ENCODE measurements at regions not wholly inside any gene's neighbourhood (a gene's known extent, or its start where the extent isn't known, plus 50 kb on each side); places are given as distances from the start of the nearest gene placed in this dataset.

DNA sequence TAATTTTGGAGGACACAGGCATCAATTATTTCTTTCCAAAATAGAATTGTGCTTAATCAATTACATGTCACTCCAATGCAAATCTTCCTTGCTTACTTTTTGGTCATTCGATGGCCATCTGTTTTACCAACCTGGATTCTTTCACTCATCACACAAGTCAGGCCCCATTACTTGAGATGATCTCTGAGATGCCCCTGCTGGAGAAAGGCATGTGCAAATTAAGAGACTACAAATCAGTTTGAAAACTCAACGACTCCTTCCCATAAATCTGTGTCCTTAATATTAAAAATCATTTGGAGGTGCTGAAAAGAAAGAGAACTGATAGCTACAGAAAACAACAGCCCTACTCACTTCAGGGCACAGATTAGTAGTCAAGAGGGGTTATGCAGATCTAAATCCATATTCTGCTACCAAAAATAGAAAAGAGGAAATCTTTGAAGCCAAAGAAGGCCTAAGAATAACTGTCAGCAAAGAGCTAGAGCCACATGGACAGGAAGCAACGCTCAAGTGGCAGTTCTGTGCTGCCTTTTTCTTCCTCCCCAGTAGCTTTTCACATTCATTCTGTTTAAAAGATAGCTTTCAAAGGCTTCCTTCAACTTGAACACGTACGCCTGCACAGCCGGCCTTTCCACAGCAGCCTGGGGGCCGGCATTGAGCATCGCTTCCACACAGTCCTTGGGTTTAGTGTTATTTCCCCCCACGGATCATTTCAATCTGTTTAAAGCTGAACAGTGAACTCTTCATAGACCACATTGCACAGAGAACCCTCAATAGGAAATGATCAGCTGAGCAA is 79.3 kb upstream of the MAP3K1 start:
- CTCF ChIA-PET (ENCODE audit: low intra/inter-chr PET ratio, low total read pairs) = no interaction called here
- no peak for ATAC-seq

GRCh38 chr5:56734091-56734694 is 81.2 kb upstream of the MAP3K1 start:
- no TSS peak for BruUV-seq (replicated peaks)

More for the DNA sequence above, 79.3 kb upstream of the MAP3K1 start:
- Histone ChIP-seq H3K27ac (ENCODE audit: extremely low read length, insufficient read depth, low read length) (no peak overlapping the region), H3K36me3 (replicated peaks in 1 of 2; ENCODE audit: control insufficient read depth in 1 of 2, insufficient read depth in 2 of 2, low read length in 2 of 2) (no peaks in the 10 kb centered on the region), H3K79me2 (ENCODE audit: insufficient read depth, low read length) (no peaks in the 10 kb centered on the region), H3K9me3 (ENCODE audit: low read length) (no peaks in the 10 kb centered on the region), H3K4me2 (ENCODE audit: low read depth, low read length) (no peak overlapping the region), H3K9ac (ENCODE audit: insufficient read depth, low read depth, low read length) (no peak overlapping the region), H3K4me1 (ENCODE audit: insufficient read depth, low read length) (no peaks in the 10 kb centered on the region), H2AFZ (ENCODE audit: low read length) (no peak overlapping the region), H3K27me3 (ENCODE audit: control insufficient read depth in 1 of 2, insufficient read depth in 2 of 2, low read length in 2 of 2) (no peaks in the 10 kb centered on the region), H4K20me1 (ENCODE audit: insufficient read depth, low read length) (no peaks in the 10 kb centered on the region), H3K4me3 (replicated peaks in 1 of 3; ENCODE audit: insufficient read depth in 1 of 3, low read depth in 2 of 3, low read length in 3 of 3) (no peak overlapping the region)
- no peak for DNase-seq (ENCODE audit: low spot score)
- POLR2A ChIA-PET = no interaction called here
- in situ Hi-C loops (cut with HindIII; ENCODE audit: extremely low pct_ligation_motif_present, low pct_unique_long_range_greater_than_20kb) (no loop called here), intact Hi-C loops (cut with micrococcal nuclease; ENCODE audit: unreplicated experiment) (no loop called here)
- FAIRE-seq = no peak
- TF ChIP-seq HDAC2 (CRISPR knock-in tag; IDR thresholded peaks at IDR 0.05) = no peak
- no peak for TF ChIP-seq NFYC (CRISPR knock-in tag; IDR thresholded peaks at IDR 0.05)
- no peak for TF ChIP-seq PAF1 (CRISPR knock-in tag; IDR thresholded peaks at IDR 0.05)
- TF ChIP-seq ZNF510 (CRISPR knock-in tag; IDR thresholded peaks at IDR 0.05; ENCODE audit: low read depth) = no peak
- TF ChIP-seq HOXA7 (CRISPR knock-in tag; IDR thresholded peaks at IDR 0.05) = no peak
- no peak for TF ChIP-seq SOX5 (CRISPR knock-in tag; IDR thresholded peaks at IDR 0.05; ENCODE audit: borderline replicate concordance)
- no peak for TF ChIP-seq HOXA9 (CRISPR knock-in tag; IDR thresholded peaks at IDR 0.05; ENCODE audit: borderline replicate concordance)
- no peak for TF ChIP-seq ZNF33A (CRISPR knock-in tag; IDR thresholded peaks at IDR 0.05; ENCODE audit: borderline replicate concordance)
- no TSS peak for BruUV-seq (replicated peaks)
- 56% methylated on average over 9 of the region's 9 CpGs for WGBS (ENCODE audit: low lambda C conversion rate)

More at GRCh38 chr5:56734091-56734694, 81.2 kb upstream of the MAP3K1 start:
- no peak for FAIRE-seq
- CTCF ChIA-PET (ENCODE audit: low intra/inter-chr PET ratio, low total read pairs) = no interaction called here
- no peaks in the 10 kb centered on the region for H3K79me2 ChIP-seq (ENCODE audit: insufficient read depth, low read length)
- H4K20me1 ChIP-seq (ENCODE audit: insufficient read depth, low read length) = no peaks in the 10 kb centered on the region
- ATAC-seq = no peak
- in situ Hi-C loops (cut with HindIII; ENCODE audit: extremely low pct_ligation_motif_present, low pct_unique_long_range_greater_than_20kb) (no loop called here), intact Hi-C loops (cut with micrococcal nuclease; ENCODE audit: unreplicated experiment) (no loop called here)
- no peak overlapping the region for H3K4me3 ChIP-seq (replicated peaks in 1 of 3; ENCODE audit: insufficient read depth in 1 of 3, low read depth in 2 of 3, low read length in 3 of 3)
- no peak for DNase-seq (ENCODE audit: low spot score)
- H3K9ac ChIP-seq (ENCODE audit: insufficient read depth, low read depth, low read length) = no peak overlapping the region
- H3K4me1 ChIP-seq (ENCODE audit: insufficient read depth, low read length) = no peaks in the 10 kb centered on the region
- no peak overlapping the region for H2AFZ ChIP-seq (ENCODE audit: low read length)
- TF ChIP-seq ZBTB7B (CRISPR knock-in tag; IDR thresholded peaks at IDR 0.05) (no peak), KLF6 (CRISPR knock-in tag; IDR thresholded peaks at IDR 0.05) (no peak), KDM2A (CRISPR knock-in tag; IDR thresholded peaks at IDR 0.05; ENCODE audit: borderline replicate concordance, low read depth) (no peak)
- POLR2A ChIA-PET = no interaction called here
- H3K27ac ChIP-seq (ENCODE audit: extremely low read length, insufficient read depth, low read length) = no peak overlapping the region
- no peaks in the 10 kb centered on the region for H3K9me3 ChIP-seq (ENCODE audit: low read length)
- no peaks in the 10 kb centered on the region for H3K27me3 ChIP-seq (ENCODE audit: control insufficient read depth in 1 of 2, insufficient read depth in 2 of 2, low read length in 2 of 2)
- H3K36me3 ChIP-seq (replicated peaks in 1 of 2; ENCODE audit: control insufficient read depth in 1 of 2, insufficient read depth in 2 of 2, low read length in 2 of 2) = no peaks in the 10 kb centered on the region
- 43% methylated on average over 2 of the region's 2 CpGs for WGBS (ENCODE audit: low lambda C conversion rate)
- no peak overlapping the region for H3K4me2 ChIP-seq (ENCODE audit: low read depth, low read length)

Measured in HepG2 (cell line).